HepG2 (cell line): ENCODE measurements at regions not wholly inside any gene's neighbourhood (a gene's known extent, or its start where the extent isn't known, plus 50 kb on each side); places are given as distances from the start of the nearest gene placed in this dataset.

ENCODE experiments used
- ATAC-seq: fragments of 200-7000 bp; cut with Tn5 transposase; 3 replicates; pipeline ENCODE4 v1.9.1; 2020; ENCODE audit warnings: mild to moderate bottlenecking, moderate library complexity
- BruUV-seq: library from RNA; stranded (reverse); fragments of 400-500 nt; replicated peaks from 2 replicates; lab custom pipeline; 2021; lab: Mats Ljungman, UMichigan
- CTCF ChIA-PET: fragments of 300-600 bp; formaldehyde crosslinking; extraction: SDS; loops from one replicate; lab custom pipeline; 2021; ENCODE audit warnings: low total read pairs, inconsistent platforms, low intra/inter-chr PET ratio; lab: Yijun Ruan, JAX
- POLR2A ChIA-PET: fragments of 350-600 bp; sonication (Branson Sonifier 250); formaldehyde crosslinking; loops from one replicate; lab custom pipeline; 2020; ENCODE audit warnings: antibody characterized with exemption, inconsistent platforms; lab: Yijun Ruan, JAX
- DNase-seq: peaks from one replicate; pipeline ENCODE4 v3.0.0-alpha.2; 2015; ENCODE audit warnings: low spot score
- FAIRE-seq: peaks from 3 replicates; lab custom pipeline; 2011; peaks lifted over from hg19 to GRCh38; lab: Jason Lieb, UNC
- H2AFZ ChIP-seq: one replicate; pipeline ENCODE4 v1.6.1; 2011; ENCODE audit warnings: low read length, inconsistent platforms
- H3K27ac ChIP-seq: fragments of 300-600 bp; 3 replicates; pipeline ENCODE4 v1.8.0; 2011; ENCODE audit warnings: mixed run types, mild to moderate bottlenecking, mixed read lengths, low read length, inconsistent platforms; ENCODE audit not compliant: insufficient read depth; ENCODE audit errors: extremely low read length
- H3K27me3 ChIP-seq, 2 experiments: fragments of 200-600 bp in 1 of 2; 2 replicates in 1 of 2; 3 replicates in 1 of 2; pipeline versions ENCODE4 v1.6.0 to v1.8.0; 2011; ENCODE audit warnings: low read length in 2 of 2, mild to moderate bottlenecking in 2 of 2, moderate library complexity in 2 of 2, inconsistent platforms in 1 of 2; ENCODE audit not compliant: insufficient read depth in 2 of 2, control insufficient read depth in 1 of 2
- H3K36me3 ChIP-seq, 2 experiments: fragments of 200-600 bp in 1 of 2; replicated peaks in 1 of 2; 2 replicates in 1 of 2; 3 replicates in 1 of 2; pipeline versions ENCODE4 v1.5.1 to v1.8.0; 2011; ENCODE audit warnings: low read length in 2 of 2, inconsistent platforms in 1 of 2; ENCODE audit not compliant: insufficient read depth in 2 of 2, control insufficient read depth in 1 of 2
- H3K4me1 ChIP-seq: 2 replicates; pipeline ENCODE4 v1.5.1; 2012; ENCODE audit warnings: low read length, inconsistent platforms; ENCODE audit not compliant: insufficient read depth
- H3K4me2 ChIP-seq: 2 replicates; pipeline ENCODE4 v1.6.0; 2011; ENCODE audit warnings: low read depth, low read length, inconsistent platforms
- H3K4me3 ChIP-seq, 3 experiments: fragments of 200-600 bp in 1 of 3; sonication (generic), shearing (Covaris generic) in 1 of 3; replicated peaks in 1 of 3; 2 replicates each; pipeline ENCODE4 v1.5.1; 2011 to 2016; ENCODE audit warnings: low read length in 3 of 3, inconsistent platforms in 2 of 3, low read depth in 2 of 3, mild to moderate bottlenecking in 2 of 3, control low read depth in 1 of 3, mixed read lengths in 1 of 3; ENCODE audit not compliant: insufficient read depth in 1 of 3
- H3K79me2 ChIP-seq: one replicate; pipeline ENCODE4 v1.6.1; 2011; ENCODE audit warnings: low read length, inconsistent platforms; ENCODE audit not compliant: insufficient read depth
- H3K9ac ChIP-seq: 2 replicates; pipeline ENCODE4 v1.6.0; 2011; ENCODE audit warnings: mild to moderate bottlenecking, low read depth, low read length, inconsistent platforms; ENCODE audit not compliant: insufficient read depth
- H3K9me3 ChIP-seq: 2 replicates; pipeline ENCODE4 v1.5.1; 2012; ENCODE audit warnings: mild to moderate bottlenecking, low read length
- H4K20me1 ChIP-seq: 2 replicates; pipeline ENCODE4 v1.6.0; 2011; ENCODE audit warnings: inconsistent platforms, mild to moderate bottlenecking, low read length, moderate library complexity; ENCODE audit not compliant: insufficient read depth
- AGO1 ChIP-seq: fragments of 200-400 bp; formaldehyde crosslinking; IDR thresholded peaks from 2 replicates; pipeline ENCODE4 v1.6.1; 2017; ENCODE audit warnings: mild to moderate bottlenecking, low read depth, low read length, moderate library complexity; ENCODE audit not compliant: poor library complexity, severe bottlenecking
- BCLAF1 ChIP-seq: fragments of 450-650 bp; IDR thresholded peaks from 2 replicates; pipeline ENCODE4 v1.6.1; 2017; ENCODE audit warnings: mild to moderate bottlenecking
- CEBPB ChIP-seq: IDR thresholded peaks from 2 replicates; pipeline ENCODE4 v1.6.1; 2011; ENCODE audit warnings: low read depth, low read length, improper control_type of control experiment, borderline replicate concordance
- NCOA1 ChIP-seq: sonication (generic); formaldehyde crosslinking; IDR thresholded peaks from 2 replicates; pipeline ENCODE4 v1.9.0; 2021; ENCODE audit warnings: missing genetic modification reagents
- SNAI1 ChIP-seq: sonication (generic); formaldehyde crosslinking; IDR thresholded peaks from 2 replicates; pipeline ENCODE4 v1.5.0; 2020; ENCODE audit warnings: mild to moderate bottlenecking, missing genetic modification reagents, borderline replicate concordance
- SUZ12 ChIP-seq: fragments of 150-350 bp; IDR thresholded peaks from 2 replicates; pipeline ENCODE4 v1.6.1; 2014; ENCODE audit warnings: low read depth, low read length
- TGIF2 ChIP-seq: IDR thresholded peaks from 2 replicates; pipeline ENCODE4 v1.6.1; 2016; ENCODE audit warnings: control low read depth, missing compliant biosample characterization
- TSC22D2 ChIP-seq: sonication (generic); formaldehyde crosslinking; IDR thresholded peaks from 2 replicates; pipeline ENCODE4 v1.5.1; 2020; ENCODE audit warnings: missing genetic modification reagents, mild to moderate bottlenecking, borderline replicate concordance
- ZNF12 ChIP-seq: sonication (generic); formaldehyde crosslinking; IDR thresholded peaks from 2 replicates; pipeline ENCODE4 v1.5.0; 2020; ENCODE audit warnings: missing genetic modification reagents
- ZNF296 ChIP-seq: sonication (generic); formaldehyde crosslinking; conservative IDR thresholded peaks from 2 replicates; pipeline ENCODE4 v1.5.0; 2020; ENCODE audit warnings: mild to moderate bottlenecking, missing genetic modification reagents
- ZNF7 ChIP-seq: IDR thresholded peaks from 2 replicates; pipeline ENCODE4 v1.6.1; 2016; ENCODE audit warnings: missing biosample characterization, missing genetic modification reagents
- ZNF782 ChIP-seq: sonication (generic); formaldehyde crosslinking; IDR thresholded peaks from 2 replicates; pipeline ENCODE4 v1.4.0; 2020; ENCODE audit warnings: missing genetic modification reagents, mild to moderate bottlenecking, borderline replicate concordance
- WGBS: methylation state at CpG from one replicate; pipeline ENCODE4 v1.1.6; 2017; ENCODE audit warnings: low lambda C conversion rate; 5-methylcytosine and 5-hydroxymethylcytosine counted together
- in situ Hi-C: cut with HindIII; loops from 2 replicates; pipeline ENCODE4 v1.10.0; 2017; ENCODE audit warnings: low pct_unique_long_range_greater_than_20kb; ENCODE audit not compliant: extremely low pct_ligation_motif_present
- intact Hi-C: fragments of 100-400 bp; cut with micrococcal nuclease; formaldehyde crosslinking; loops from one replicate; pipeline ENCODE4 v1.10.0; 2022; ENCODE audit not compliant: unreplicated experiment
- TF ChIP-seq, protein P1 (sequence below): sonication (generic); formaldehyde crosslinking; IDR thresholded peaks from 2 replicates; pipeline ENCODE4 v1.5.1; 2020; ENCODE audit warnings: missing genetic modification reagents, mild to moderate bottlenecking, borderline replicate concordance
- TF ChIP-seq, protein P2 (sequence below): IDR thresholded peaks from 2 replicates; pipeline ENCODE4 v1.6.1; 2016; ENCODE audit warnings: low read depth, control low read depth

GRCh38 chr18:60809937-60810336, 437.4 kb upstream of the MC4R start:
- FAIRE-seq (no peak), DNase-seq (no peak), ATAC-seq (no peak)
- H3K4me3 ChIP-seq = no peak overlapping the region
- no peak overlapping the region for H3K27ac ChIP-seq
- BruUV-seq = no TSS peak
- H3K4me1 ChIP-seq = no peaks in the 10 kb centered on the region
- no peak overlapping the region for H3K4me2 ChIP-seq
- H3K36me3 ChIP-seq = no peaks in the 10 kb centered on the region
- intact Hi-C loops (no loop called here), in situ Hi-C loops (loop anchor here (25.0 kb wide), 1 partner anchor 702 kb away; no protein-coding TSS in a partner anchor)
- POLR2A ChIA-PET = no interaction called here
- no peak overlapping the region for H2AFZ ChIP-seq
- H3K9me3 ChIP-seq = no peaks in the 10 kb centered on the region
- no peak overlapping the region for H3K9ac ChIP-seq
- peak; percentile 69; the same call in 1 of the 2 replicates for TF ChIP-seq CEBPB
- no peak for TF ChIP-seq ZNF7 (CRISPR knock-in tag)
- no peaks in the 10 kb centered on the region for H4K20me1 ChIP-seq
- no peaks in the 10 kb centered on the region for H3K79me2 ChIP-seq
- H3K27me3 ChIP-seq = no peaks in the 10 kb centered on the region; a peak in 1 of 5 replicates
- WGBS = 20% methylated on average over 2 of the region's 2 CpGs
- CTCF ChIA-PET = no interaction called here

- Histone ChIP-seq H3K27ac (no peak overlapping the region), H2AFZ (no peak overlapping the region), H3K27me3 (no peaks in the 10 kb centered on the region; a peak in 1 of 5 replicates), H3K79me2 (no peaks in the 10 kb centered on the region), H3K4me2 (no peak overlapping the region), H3K36me3 (no peaks in the 10 kb centered on the region), H4K20me1 (no peaks in the 10 kb centered on the region), H3K9me3 (no peaks in the 10 kb centered on the region), H3K4me1 (no peaks in the 10 kb centered on the region), H3K9ac (no peak overlapping the region), H3K4me3 (no peak overlapping the region)
- in situ Hi-C loops (loop anchor here (25.0 kb wide), 1 partner anchor 699 kb away; no protein-coding TSS in a partner anchor), intact Hi-C loops (no loop called here)
- no TSS peak for BruUV-seq
- ATAC-seq (no peak), FAIRE-seq (no peak), DNase-seq (no peak)
- ChIA-PET CTCF (no interaction called here), POLR2A (no interaction called here)
- WGBS = 0% methylated on average over 2 of the region's 2 CpGs
- TF ChIP-seq SNAI1 (no peak), ZNF782 (CRISPR knock-in tag) (no peak), SUZ12 (no peak), TSC22D2 (CRISPR knock-in tag) (no peak), ZNF12 (CRISPR knock-in tag) (no peak), NCOA1 (no peak), ZNF296 (no peak), AGO1 (no peak), TGIF2 (no peak), BCLAF1 (no peak)
- TF ChIP-seq, protein P1, sequence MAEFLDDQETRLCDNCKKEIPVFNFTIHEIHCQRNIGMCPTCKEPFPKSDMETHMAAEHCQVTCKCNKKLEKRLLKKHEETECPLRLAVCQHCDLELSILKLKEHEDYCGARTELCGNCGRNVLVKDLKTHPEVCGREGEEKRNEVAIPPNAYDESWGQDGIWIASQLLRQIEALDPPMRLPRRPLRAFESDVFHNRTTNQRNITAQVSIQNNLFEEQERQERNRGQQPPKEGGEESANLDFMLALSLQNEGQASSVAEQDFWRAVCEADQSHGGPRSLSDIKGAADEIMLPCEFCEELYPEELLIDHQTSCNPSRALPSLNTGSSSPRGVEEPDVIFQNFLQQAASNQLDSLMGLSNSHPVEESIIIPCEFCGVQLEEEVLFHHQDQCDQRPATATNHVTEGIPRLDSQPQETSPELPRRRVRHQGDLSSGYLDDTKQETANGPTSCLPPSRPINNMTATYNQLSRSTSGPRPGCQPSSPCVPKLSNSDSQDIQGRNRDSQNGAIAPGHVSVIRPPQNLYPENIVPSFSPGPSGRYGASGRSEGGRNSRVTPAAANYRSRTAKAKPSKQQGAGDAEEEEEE (CRISPR knock-in tag) = no peak
- TF ChIP-seq, protein P2, sequence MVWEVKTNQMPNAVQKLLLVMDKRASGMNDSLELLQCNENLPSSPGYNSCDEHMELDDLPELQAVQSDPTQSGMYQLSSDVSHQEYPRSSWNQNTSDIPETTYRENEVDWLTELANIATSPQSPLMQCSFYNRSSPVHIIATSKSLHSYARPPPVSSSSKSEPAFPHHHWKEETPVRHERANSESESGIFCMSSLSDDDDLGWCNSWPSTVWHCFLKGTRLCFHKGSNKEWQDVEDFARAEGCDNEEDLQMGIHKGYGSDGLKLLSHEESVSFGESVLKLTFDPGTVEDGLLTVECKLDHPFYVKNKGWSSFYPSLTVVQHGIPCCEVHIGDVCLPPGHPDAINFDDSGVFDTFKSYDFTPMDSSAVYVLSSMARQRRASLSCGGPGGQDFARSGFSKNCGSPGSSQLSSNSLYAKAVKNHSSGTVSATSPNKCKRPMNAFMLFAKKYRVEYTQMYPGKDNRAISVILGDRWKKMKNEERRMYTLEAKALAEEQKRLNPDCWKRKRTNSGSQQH = no peak
Measured at GRCh38 chr18:60812921-60813320, 440.3 kb upstream of the MC4R start.
